H9 (cell line): ENCODE measurements at regions not wholly inside any gene's neighbourhood (a gene's known extent, or its start where the extent isn't known, plus 50 kb on each side); places are given as distances from the start of the nearest gene placed in this dataset.

ENCODE experiments used
- DNase-seq: peaks from one replicate; pipeline ENCODE4 v3.0.0-alpha.2; 2017
- H2AFZ ChIP-seq: one replicate; pipeline ENCODE4 v1.6.1; 2013; ENCODE audit warnings: mild to moderate bottlenecking, low read length, control low read depth, moderate library complexity
- H2AK5ac ChIP-seq: 2 replicates; pipeline ENCODE4 v1.6.1; 2013; ENCODE audit warnings: low read length, control low read depth, mixed read lengths; ENCODE audit not compliant: insufficient read length
- H2BK120ac ChIP-seq: one replicate; pipeline ENCODE4 v1.6.1; 2013; ENCODE audit warnings: low read depth, mild to moderate bottlenecking, low read length, control low read depth, inconsistent platforms; ENCODE audit not compliant: poor library complexity, severe bottlenecking
- H2BK12ac ChIP-seq: 2 replicates; pipeline ENCODE4 v1.6.1; 2013; ENCODE audit warnings: low read length, control low read depth, mixed read lengths, low read depth; ENCODE audit not compliant: insufficient read length
- H2BK15ac ChIP-seq: 2 replicates; pipeline ENCODE4 v1.6.1; 2013; ENCODE audit warnings: low read depth, low read length, control low read depth
- H2BK20ac ChIP-seq: one replicate; pipeline ENCODE4 v1.6.1; 2013; ENCODE audit warnings: low read depth, mild to moderate bottlenecking, low read length, control low read depth, inconsistent platforms; ENCODE audit not compliant: poor library complexity, severe bottlenecking
- H2BK5ac ChIP-seq: 2 replicates; pipeline ENCODE4 v1.6.1; 2013; ENCODE audit warnings: low read length, control low read depth, mixed read lengths; ENCODE audit not compliant: insufficient read length
- H3K14ac ChIP-seq: 2 replicates; pipeline ENCODE4 v1.6.1; 2013; ENCODE audit warnings: low read length, control low read depth; ENCODE audit not compliant: insufficient read depth
- H3K18ac ChIP-seq: 2 replicates; pipeline ENCODE4 v1.6.1; 2013; ENCODE audit warnings: low read depth, mild to moderate bottlenecking, mixed read lengths, low read length, control low read depth; ENCODE audit not compliant: insufficient read length
- H3K23ac ChIP-seq: 2 replicates; pipeline ENCODE4 v1.6.1; 2013; ENCODE audit warnings: low read length, control low read depth, mixed read lengths, low read depth; ENCODE audit not compliant: insufficient read length
- H3K23me2 ChIP-seq: 2 replicates; pipeline ENCODE4 v1.6.1; 2013; ENCODE audit warnings: low read depth, mild to moderate bottlenecking, mixed read lengths, low read length, control low read depth; ENCODE audit not compliant: insufficient read length, poor library complexity, severe bottlenecking
- H3K27ac ChIP-seq: 2 replicates; pipeline ENCODE4 v1.5.1; 2013; ENCODE audit warnings: low read length, control low read depth, mixed read lengths, low read depth; ENCODE audit not compliant: insufficient read length
- H3K27me3 ChIP-seq: 2 replicates; pipeline ENCODE4 v1.6.1; 2013; ENCODE audit warnings: low read length, control low read depth, inconsistent platforms; ENCODE audit not compliant: insufficient read depth
- H3K4ac ChIP-seq: 2 replicates; pipeline ENCODE4 v1.6.1; 2013; ENCODE audit warnings: low read depth, mild to moderate bottlenecking, control low read depth, inconsistent platforms, low read length, moderate library complexity
- H3K4me1 ChIP-seq: 2 replicates; pipeline ENCODE4 v1.6.1; 2013; ENCODE audit warnings: low read length, control low read depth, inconsistent platforms; ENCODE audit not compliant: insufficient read depth
- H3K4me2 ChIP-seq: 2 replicates; pipeline ENCODE4 v1.6.1; 2013; ENCODE audit warnings: low read length, control low read depth, mixed read lengths; ENCODE audit not compliant: insufficient read length, insufficient read depth
- H3K56ac ChIP-seq: 2 replicates; pipeline ENCODE4 v1.6.1; 2013; ENCODE audit warnings: low read depth, mild to moderate bottlenecking, mixed read lengths, low read length, control low read depth; ENCODE audit not compliant: insufficient read length
- H3K79me1 ChIP-seq: 2 replicates; pipeline ENCODE4 v1.6.1; 2013; ENCODE audit warnings: low read depth, mild to moderate bottlenecking, moderate library complexity, low read length, control low read depth, inconsistent platforms; ENCODE audit not compliant: insufficient read depth, poor library complexity, severe bottlenecking
- H3K79me2 ChIP-seq: 2 replicates; pipeline ENCODE4 v1.6.1; 2013; ENCODE audit warnings: low read length, control low read depth, inconsistent platforms; ENCODE audit not compliant: insufficient read depth
- H3K9ac ChIP-seq: 2 replicates; pipeline ENCODE4 v1.6.1; 2013; ENCODE audit warnings: low read length, control low read depth, mixed read lengths; ENCODE audit not compliant: insufficient read length; ENCODE audit errors: extremely low read depth
- H3K9me3 ChIP-seq: one replicate; pipeline ENCODE4 v1.6.1; 2013; ENCODE audit warnings: low read depth, low read length, inconsistent platforms; ENCODE audit not compliant: control insufficient read depth
- H3T11ph ChIP-seq: one replicate; pipeline ENCODE4 v1.6.1; 2013; ENCODE audit warnings: mild to moderate bottlenecking, low read length, control low read depth, inconsistent platforms
- H4K20me1 ChIP-seq: one replicate; pipeline ENCODE4 v1.6.1; 2013; ENCODE audit not compliant: control insufficient read depth, insufficient read length, insufficient read depth
- H4K5ac ChIP-seq: 2 replicates; pipeline ENCODE4 v1.6.1; 2013; ENCODE audit warnings: low read depth, mild to moderate bottlenecking, mixed read lengths, low read length, control low read depth; ENCODE audit not compliant: insufficient read length
- H4K8ac ChIP-seq: replicated peaks from 2 replicates; pipeline ENCODE4 v1.6.1; 2013; ENCODE audit warnings: low read length, control low read depth, mixed read lengths, low read depth; ENCODE audit not compliant: insufficient read length
- H4K91ac ChIP-seq: 2 replicates; pipeline ENCODE4 v1.6.1; 2013; ENCODE audit warnings: low read depth, mild to moderate bottlenecking, moderate library complexity, mixed read lengths, low read length, control low read depth; ENCODE audit not compliant: insufficient read length
- H3K27ac Mint-ChIP-seq, 3 experiments: 2 replicates in 2 of 3; 3 replicates in 1 of 3; pipeline ENCODE4 v1.8.0; 2020 to 2021; ENCODE audit warnings: mixed read lengths in 3 of 3, mild to moderate bottlenecking in 1 of 3, moderate library complexity in 1 of 3
- H3K27me3 Mint-ChIP-seq: 2 replicates; pipeline ENCODE4 v1.8.0; 2021; ENCODE audit warnings: low read depth, mild to moderate bottlenecking, moderate library complexity, mixed read lengths
- H3K36me3 Mint-ChIP-seq, 3 experiments: 2 replicates in 2 of 3; 3 replicates in 1 of 3; pipeline ENCODE4 v1.8.0; 2020 to 2021; ENCODE audit warnings: low read depth in 3 of 3, mixed read lengths in 3 of 3; ENCODE audit not compliant: insufficient read depth in 1 of 3
- H3K4me1 Mint-ChIP-seq, 2 experiments: 2 replicates each; pipeline ENCODE4 v1.8.0; 2020; ENCODE audit warnings: mixed read lengths in 2 of 2
- H3K4me3 Mint-ChIP-seq, 2 experiments: 2 replicates in 1 of 2; 3 replicates in 1 of 2; pipeline ENCODE4 v1.8.0; 2020 to 2021; ENCODE audit warnings: mild to moderate bottlenecking in 2 of 2, mixed read lengths in 2 of 2, moderate library complexity in 1 of 2
- H3K9me3 Mint-ChIP-seq, 2 experiments: 2 replicates in 1 of 2; 3 replicates in 1 of 2; pipeline ENCODE4 v1.8.0; 2020; ENCODE audit warnings: mild to moderate bottlenecking in 2 of 2, mixed read lengths in 2 of 2, moderate library complexity in 1 of 2
- CTCF ChIP-seq: fragments of 200-600 bp; sonication (generic); conservative IDR thresholded peaks from 3 replicates; pipeline ENCODE4 v1.8.0; 2021; ENCODE audit warnings: antibody characterized with exemption, mild to moderate bottlenecking
- WGBS: extraction: QIAGEN DNeasy Blood & Tissue Kit; methylation state at CpG from one replicate; pipeline ENCODE4 v1.1.7; 2013; ENCODE audit warnings: missing lambda C conversion rate, low lambda C conversion rate, mixed read lengths; ENCODE audit not compliant: insufficient read length; ENCODE audit errors: extremely low coverage; 5-methylcytosine and 5-hydroxymethylcytosine counted together

DNA sequence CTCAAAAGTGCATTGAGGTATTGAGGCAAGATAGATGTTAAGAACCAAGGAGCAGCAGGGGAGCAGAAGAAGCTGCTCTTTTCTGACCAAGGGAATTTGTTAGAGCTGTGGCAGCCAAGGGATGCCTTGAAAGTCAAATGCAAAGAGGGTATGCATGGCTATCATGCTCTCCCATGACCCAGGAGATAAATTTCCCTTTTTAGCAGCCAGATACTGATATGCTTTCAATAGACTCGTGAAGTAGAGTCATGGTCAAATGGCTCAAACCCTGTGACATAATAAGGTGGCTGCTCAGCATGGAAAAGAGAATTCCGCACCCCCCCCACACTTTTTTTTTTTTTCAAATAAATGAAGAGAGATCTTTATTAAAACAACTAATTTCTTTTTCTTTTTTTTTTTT lies 180.9 kb upstream of the ACTBL2 start:
- Histone ChIP-seq H3K23me2 (no peaks in the 10 kb centered on the region), H2AK5ac (no peak overlapping the region), H3K27me3 (no peaks in the 10 kb centered on the region), H4K20me1 (no peaks in the 10 kb centered on the region), H3K14ac (no peak overlapping the region), H3K79me1 (no peaks in the 10 kb centered on the region), H4K8ac (no peak overlapping the region), H3K4me1 (no peaks in the 10 kb centered on the region), H2BK5ac (no peak overlapping the region), H4K91ac (no peak overlapping the region), H4K5ac (no peak overlapping the region), H2BK12ac (no peak overlapping the region), H3K4me2 (no peak overlapping the region), H3T11ph (no peak overlapping the region), H3K27ac (no peak overlapping the region), H3K79me2 (no peaks in the 10 kb centered on the region), H2BK15ac (no peak overlapping the region), H3K9me3 (no peaks in the 10 kb centered on the region), H3K23ac (no peak overlapping the region), H2BK120ac (no peak overlapping the region), H3K4ac (no peak overlapping the region), H3K9ac (no peak overlapping the region), H3K18ac (no peak overlapping the region), H2AFZ (no peak overlapping the region), H3K56ac (no peak overlapping the region), H2BK20ac (no peak overlapping the region)
- Mint-ChIP-seq H3K9me3 (no peaks in the 10 kb centered on the region; a peak in 1 of 5 replicates), H3K27me3 (peaks cover 1% of the 10 kb centered on the region; the same call in 1 of the 2 replicates), H3K36me3 (no peaks in the 10 kb centered on the region), H3K4me3 (no peak overlapping the region), H3K27ac (no peak overlapping the region), H3K4me1 (peaks cover 4 to 5% of the 10 kb centered on the region in 2 experiments)
- TF ChIP-seq CTCF, result no peak
- WGBS, result no CpG with 5 or more reads among the region's 2 CpGs
- no peak for DNase-seq
